ENCODE measurements at regions not wholly inside any gene's neighbourhood (a gene's known extent, or its start where the extent isn't known, plus 50 kb on each side); places are given as distances from the start of the nearest gene placed in this dataset.
"Not testable (repeated sequence)": the region's sequence is repeated elsewhere in the genome, so short reads cannot be mapped to it uniquely, and the experiment has no call there.

- Histone ChIP-seq H3K4me1 (no peaks in the 10 kb centered on the region), H3K4me3 (no peak overlapping the region), H3K27ac (no peak overlapping the region), H3K9me3 (ENCODE audit: low read depth) (no peaks in the 10 kb centered on the region), H3K27me3 (no peaks in the 10 kb centered on the region), H2AFZ (replicated peaks) (no peak overlapping the region), H3K9ac (no peak overlapping the region), H4K20me1 (ENCODE audit: low read depth) (no peaks in the 10 kb centered on the region), H3K36me3 (no peaks in the 10 kb centered on the region), H3F3A (ENCODE audit: low read depth) (no peaks in the 10 kb centered on the region), H3K79me2 (ENCODE audit: low read depth) (no peaks in the 10 kb centered on the region), H3K4me2 (no peak overlapping the region)
- peaks cover 5% of the 10 kb centered on the region for H3K27me3 Mint-ChIP-seq (ENCODE audit: insufficient read depth, low read depth)
- TF ChIP-seq CTCF (IDR thresholded peaks at IDR 0.05): no peak
- no peak for TF ChIP-seq EZH2phosphoT487 (IDR thresholded peaks at IDR 0.05)
- no peak for TF ChIP-seq EZH2 (IDR thresholded peaks at IDR 0.05)
- no peak overlapping the region for H3K4me3 Mint-ChIP-seq
- H3K4me1 Mint-ChIP-seq: no peaks in the 10 kb centered on the region
- no peak overlapping the region for H3K27ac Mint-ChIP-seq
- no peaks in the 10 kb centered on the region for H3K36me3 Mint-ChIP-seq
- no peaks in the 10 kb centered on the region for H3K9me3 Mint-ChIP-seq
- no peak for DNase-seq (ENCODE audit: low spot score)
These were observed 72.1 kb downstream of the TMEM270 start for GRCh38 chr7:73933091-73933490.

DNA sequence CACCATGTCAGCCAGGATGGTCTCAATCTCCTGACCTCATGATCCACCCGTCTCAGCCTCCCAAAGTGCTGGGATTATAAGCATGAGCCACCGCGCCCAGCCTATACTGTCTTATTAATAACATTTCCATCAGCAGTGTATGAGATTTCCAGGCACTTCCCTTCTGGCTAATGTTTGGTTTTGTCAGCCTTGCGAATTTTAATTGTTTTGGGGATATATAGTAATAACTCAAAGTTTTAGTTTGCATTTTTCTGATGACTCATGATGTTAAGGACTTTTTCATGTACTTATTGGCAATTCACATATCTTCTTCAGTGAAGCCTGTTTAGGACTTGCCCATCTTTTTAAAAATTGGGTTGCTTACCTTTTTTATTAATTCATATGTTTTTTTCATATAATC, 76.0 kb downstream of the TMEM270 start:
- Histone ChIP-seq H3K36me3 (no peaks in the 10 kb centered on the region), H3K9me3 (ENCODE audit: low read depth) (peaks cover 6% of the 10 kb centered on the region), H3K9ac (no peak overlapping the region), H3K27ac (no peak overlapping the region), H3K27me3 (no peaks in the 10 kb centered on the region), H3K4me1 (no peaks in the 10 kb centered on the region), H3K4me2 (no peak overlapping the region), H4K20me1 (ENCODE audit: low read depth) (no peaks in the 10 kb centered on the region), H3K4me3 (no peak overlapping the region), H3F3A (ENCODE audit: low read depth) (no peaks in the 10 kb centered on the region), H3K79me2 (ENCODE audit: low read depth) (no peaks in the 10 kb centered on the region), H2AFZ (replicated peaks) (no peak overlapping the region)
- TF ChIP-seq EZH2phosphoT487 (IDR thresholded peaks at IDR 0.05): no peak
- TF ChIP-seq CTCF (IDR thresholded peaks at IDR 0.05): no peak
- no peak for TF ChIP-seq EZH2 (IDR thresholded peaks at IDR 0.05)
- DNase-seq (ENCODE audit: low spot score): no peak
- Mint-ChIP-seq H3K36me3 (no peaks in the 10 kb centered on the region), H3K4me1 (no peaks in the 10 kb centered on the region), H3K9me3 (peaks cover 12% of the 10 kb centered on the region), H3K27ac (no peak overlapping the region), H3K27me3 (ENCODE audit: insufficient read depth, low read depth) (peaks cover 4% of the 10 kb centered on the region), H3K4me3 (no peak overlapping the region)

DNA sequence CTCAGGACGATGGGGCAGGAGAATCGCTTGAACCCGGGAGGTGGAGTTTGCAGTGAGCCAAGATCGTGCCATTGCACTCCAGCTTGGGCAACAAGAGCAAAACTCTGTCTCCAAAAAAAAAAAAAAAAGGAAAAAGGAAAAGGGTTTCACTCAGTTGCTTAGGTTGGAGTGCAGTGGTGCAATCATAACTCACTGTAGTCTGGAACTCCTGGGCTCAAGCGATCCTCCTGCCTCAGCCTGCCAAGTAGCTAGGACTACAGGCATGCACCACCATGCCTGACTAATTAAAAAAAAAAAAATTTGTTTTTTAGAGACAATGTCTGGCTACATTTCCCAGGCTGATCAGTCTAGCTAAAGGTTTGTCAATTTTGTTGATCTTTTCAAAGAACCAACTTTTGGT, 76.7 kb downstream of the TMEM270 start:
- H3K27ac Mint-ChIP-seq; H3K36me3 Mint-ChIP-seq; H3K79me2 ChIP-seq (ENCODE audit: low read depth); H3K27me3 ChIP-seq; H3K27ac ChIP-seq; H3K36me3 ChIP-seq; H3K27me3 Mint-ChIP-seq (ENCODE audit: insufficient read depth, low read depth); H3K9me3 ChIP-seq (ENCODE audit: low read depth); H3K9ac ChIP-seq; H4K20me1 ChIP-seq (ENCODE audit: low read depth); H3K4me1 Mint-ChIP-seq; H3K4me1 ChIP-seq; H3K4me2 ChIP-seq; H3F3A ChIP-seq (ENCODE audit: low read depth); H2AFZ ChIP-seq (replicated peaks); DNase-seq (ENCODE audit: low spot score); H3K4me3 ChIP-seq; H3K4me3 Mint-ChIP-seq: not testable (repeated sequence)
- H3K9me3 Mint-ChIP-seq: peaks cover 12% of the 10 kb centered on the region

- no peak overlapping the region for H3K9ac ChIP-seq
- H3K9me3 ChIP-seq (ENCODE audit: low read depth): peaks cover 6% of the 10 kb centered on the region
- peaks cover 12% of the 10 kb centered on the region for H3K9me3 Mint-ChIP-seq
- no peaks in the 10 kb centered on the region for H3K4me1 ChIP-seq
- H3K36me3 Mint-ChIP-seq: no peaks in the 10 kb centered on the region
- no peak overlapping the region for H3K4me2 ChIP-seq
- H3K36me3 ChIP-seq: no peaks in the 10 kb centered on the region
- no peak for TF ChIP-seq CTCF (IDR thresholded peaks at IDR 0.05)
- TF ChIP-seq EZH2 (IDR thresholded peaks at IDR 0.05): no peak
- no peak for TF ChIP-seq EZH2phosphoT487 (IDR thresholded peaks at IDR 0.05)
- no peak overlapping the region for H3K4me3 Mint-ChIP-seq
- H2AFZ ChIP-seq (replicated peaks): no peak overlapping the region
- H3K27ac ChIP-seq: no peak overlapping the region
- no peaks in the 10 kb centered on the region for H3F3A ChIP-seq (ENCODE audit: low read depth)
- no peak overlapping the region for H3K27ac Mint-ChIP-seq
- peaks cover 4% of the 10 kb centered on the region for H3K27me3 Mint-ChIP-seq (ENCODE audit: insufficient read depth, low read depth)
- no peaks in the 10 kb centered on the region for H3K4me1 Mint-ChIP-seq
- H4K20me1 ChIP-seq (ENCODE audit: low read depth): no peaks in the 10 kb centered on the region
- H3K27me3 ChIP-seq: no peaks in the 10 kb centered on the region
- no peak overlapping the region for H3K4me3 ChIP-seq
- DNase-seq (ENCODE audit: low spot score): no peak
- no peaks in the 10 kb centered on the region for H3K79me2 ChIP-seq (ENCODE audit: low read depth)
These were observed 78.6 kb downstream of the TMEM270 start for GRCh38 chr7:73939528-73939927.
